Esophagus squamous epithelium (tissue), 4 donors: ENCODE measurements at regions not wholly inside any gene's neighbourhood (a gene's known extent, or its start where the extent isn't known, plus 50 kb on each side); places are given as distances from the start of the nearest gene placed in this dataset.

Experiments
- POLR2A ChIP-seq, 4 donors: fragments of 450-650 bp; IDR thresholded peaks; one replicate each; pipeline ENCODE4 v1.6.1; 2017; ENCODE audit warnings: antibody characterized with exemption in 4 of 4, mild to moderate bottlenecking in 4 of 4, moderate library complexity in 3 of 4
- TF ChIP-seq, protein P1 (sequence below), 6 experiments: fragments of 450-650 bp in 4 of 6; fragments of 200-600 bp in 2 of 6; sonication (generic) in 2 of 6; IDR thresholded peaks; one replicate each; pipeline ENCODE4 v1.5.1; 2016 to 2019; ENCODE audit warnings: antibody characterized with exemption in 6 of 6, mild to moderate bottlenecking in 4 of 6, moderate library complexity in 4 of 6

DNA sequence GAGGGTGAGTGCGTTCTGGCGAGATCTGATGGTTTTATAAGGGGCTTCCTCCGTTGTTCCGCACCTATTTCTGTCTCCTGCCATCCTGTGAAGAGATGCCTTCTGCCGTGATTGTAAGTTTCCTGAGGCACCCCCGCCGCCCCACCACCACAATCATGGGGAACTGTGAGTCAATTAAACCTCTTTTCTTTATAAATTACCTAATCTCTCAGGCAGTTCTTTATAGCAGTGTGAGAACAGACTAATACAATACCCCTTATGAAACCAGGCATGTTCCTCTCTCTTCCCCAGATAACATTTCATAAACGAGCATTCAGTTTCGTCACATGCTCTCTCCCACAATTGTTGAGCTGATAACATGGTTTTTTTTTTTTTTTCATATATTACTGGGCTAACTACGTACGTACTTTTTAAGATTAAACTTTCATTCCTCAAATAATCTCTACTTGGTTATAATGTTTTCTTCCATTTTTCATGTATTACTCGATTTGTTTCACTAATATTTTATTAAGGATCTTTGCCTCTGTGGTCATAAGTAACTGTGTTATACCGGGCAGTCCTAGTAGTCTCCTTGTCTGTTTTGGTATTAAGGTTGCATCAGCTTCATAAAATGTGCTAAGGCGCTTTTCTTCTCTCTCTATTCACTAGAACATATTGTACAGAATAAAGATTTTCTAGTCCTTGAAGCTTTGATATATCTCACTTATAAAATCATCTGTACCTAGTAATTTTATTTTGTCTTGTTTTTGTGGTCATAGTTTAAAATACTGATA is 64.9 kb upstream of the MVB12B start:
- TF ChIP-seq, protein P1, sequence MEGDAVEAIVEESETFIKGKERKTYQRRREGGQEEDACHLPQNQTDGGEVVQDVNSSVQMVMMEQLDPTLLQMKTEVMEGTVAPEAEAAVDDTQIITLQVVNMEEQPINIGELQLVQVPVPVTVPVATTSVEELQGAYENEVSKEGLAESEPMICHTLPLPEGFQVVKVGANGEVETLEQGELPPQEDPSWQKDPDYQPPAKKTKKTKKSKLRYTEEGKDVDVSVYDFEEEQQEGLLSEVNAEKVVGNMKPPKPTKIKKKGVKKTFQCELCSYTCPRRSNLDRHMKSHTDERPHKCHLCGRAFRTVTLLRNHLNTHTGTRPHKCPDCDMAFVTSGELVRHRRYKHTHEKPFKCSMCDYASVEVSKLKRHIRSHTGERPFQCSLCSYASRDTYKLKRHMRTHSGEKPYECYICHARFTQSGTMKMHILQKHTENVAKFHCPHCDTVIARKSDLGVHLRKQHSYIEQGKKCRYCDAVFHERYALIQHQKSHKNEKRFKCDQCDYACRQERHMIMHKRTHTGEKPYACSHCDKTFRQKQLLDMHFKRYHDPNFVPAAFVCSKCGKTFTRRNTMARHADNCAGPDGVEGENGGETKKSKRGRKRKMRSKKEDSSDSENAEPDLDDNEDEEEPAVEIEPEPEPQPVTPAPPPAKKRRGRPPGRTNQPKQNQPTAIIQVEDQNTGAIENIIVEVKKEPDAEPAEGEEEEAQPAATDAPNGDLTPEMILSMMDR (IDR thresholded peaks at IDR 0.05) = no peak
- no peak for TF ChIP-seq POLR2A (IDR thresholded peaks at IDR 0.05)
